HG03565 (cell line): ENCODE measurements at regions not wholly inside any gene's neighbourhood (a gene's known extent, or its start where the extent isn't known, plus 50 kb on each side); places are given as distances from the start of the nearest gene placed in this dataset.
"Not testable (repeated sequence)": the region's sequence is repeated elsewhere in the genome, so short reads cannot be mapped to it uniquely, and the experiment has no call there.

ENCODE experiments used
- ATAC-seq: cut with Tn5 transposase; IDR thresholded peaks from one replicate; pipeline ENCODE4 v1.9.1; 2021; ENCODE audit warnings: mild to moderate bottlenecking, moderate library complexity; ENCODE audit not compliant: unreplicated experiment

- no peak for ATAC-seq
Measured at GRCh38 chr13:65727070-65727469, 1503.1 kb downstream of the PCDH9 start.

GRCh38 chr13:65725006-65725405 is 1505.1 kb downstream of the PCDH9 start:
- no peak for ATAC-seq

- ATAC-seq, result no peak
Measured at GRCh38 chr13:65724226-65724625, 1505.9 kb downstream of the PCDH9 start.

GRCh38 chr13:65722506-65722905 is 1507.6 kb downstream of the PCDH9 start:
- ATAC-seq, result no peak

- no peak for ATAC-seq
Measured at GRCh38 chr13:65719831-65720230, 1510.3 kb downstream of the PCDH9 start.

GRCh38 chr13:65710514-65710913 is 1519.6 kb downstream of the PCDH9 start:
- ATAC-seq, result no peak

GRCh38 chr13:65697843-65698242 is 1532.3 kb downstream of the PCDH9 start:
- ATAC-seq, result no peak

GRCh38 chr13:65679240-65679639 is 1550.9 kb downstream of the PCDH9 start:
- ATAC-seq, result no peak

GRCh38 chr13:65677906-65678305 is 1552.2 kb downstream of the PCDH9 start:
- no peak for ATAC-seq

GRCh38 chr13:65675383-65675782 is 1554.8 kb downstream of the PCDH9 start:
- not testable (repeated sequence) for ATAC-seq

GRCh38 chr13:65670014-65670625 is 1560.0 kb downstream of the PCDH9 start:
- no peak for ATAC-seq

GRCh38 chr13:65660731-65661130 is 1569.4 kb downstream of the PCDH9 start:
- ATAC-seq, result no peak

GRCh38 chr13:65656740-65657329 is 1573.3 kb downstream of the PCDH9 start:
- peak; percentile 53 for ATAC-seq

- ATAC-seq, result no peak
Measured at GRCh38 chr13:65653613-65654012, 1576.5 kb downstream of the PCDH9 start.

- no peak for ATAC-seq
Measured at GRCh38 chr13:65650321-65650720, 1579.8 kb downstream of the PCDH9 start.

GRCh38 chr13:65642996-65643395 is 1587.1 kb downstream of the PCDH9 start:
- ATAC-seq, result no peak

GRCh38 chr13:65642301-65642700 is 1587.8 kb downstream of the PCDH9 start:
- no peak for ATAC-seq

- ATAC-seq, result peak; percentile 93
Measured at GRCh38 chr13:65638572-65639168, 1591.5 kb downstream of the PCDH9 start.

GRCh38 chr13:65633806-65634205 is 1596.3 kb downstream of the PCDH9 start:
- no peak for ATAC-seq

GRCh38 chr13:65631078-65631477 is 1599.1 kb downstream of the PCDH9 start:
- ATAC-seq, result no peak

GRCh38 chr13:65629926-65630325 is 1600.2 kb downstream of the PCDH9 start:
- no peak for ATAC-seq

- ATAC-seq, result no peak
Measured at GRCh38 chr13:65623148-65623547, 1607.0 kb downstream of the PCDH9 start.
